Right cardiac atrium (tissue), 5 donors: ENCODE measurements at regions not wholly inside any gene's neighbourhood (a gene's known extent, or its start where the extent isn't known, plus 50 kb on each side); places are given as distances from the start of the nearest gene placed in this dataset.
"Not testable (repeated sequence)": the region's sequence is repeated elsewhere in the genome, so short reads cannot be mapped to it uniquely, and the experiment has no call there.

Source experiments
- ATAC-seq, 2 donors: fragments of 200-7000 bp; cut with Tn5 transposase; one replicate each; pipeline versions ENCODE4 v1.8.0 to v1.9.1; 2020; ENCODE audit warnings: moderate library complexity in 2 of 2, mild to moderate bottlenecking in 1 of 2
- DNase-seq, 3 donors: peaks; one replicate each; pipeline ENCODE4 v3.0.0-alpha.2; 2020
- H3K27ac ChIP-seq: one replicate; pipeline ENCODE4 v1.5.1; 2013; ENCODE audit warnings: mild to moderate bottlenecking, low read length, control low read depth, moderate library complexity
- H3K27me3 ChIP-seq: one replicate; pipeline ENCODE4 v1.6.1; 2013; ENCODE audit not compliant: control insufficient read depth, insufficient read depth
- H3K4me1 ChIP-seq: one replicate; pipeline ENCODE4 v1.6.1; 2013; ENCODE audit warnings: low read length; ENCODE audit not compliant: control insufficient read depth, insufficient read depth
- H3K4me3 ChIP-seq: one replicate; pipeline ENCODE4 v1.5.1; 2013; ENCODE audit warnings: low read length, control low read depth
- H3K9me3 ChIP-seq: one replicate; pipeline ENCODE4 v1.6.1; 2013; ENCODE audit warnings: low read length; ENCODE audit not compliant: control insufficient read depth
- WGBS: extraction: QIAGEN DNeasy Blood & Tissue Kit; methylation state at CpG from one replicate; pipeline ENCODE4 v1.1.7; 2013; 5-methylcytosine and 5-hydroxymethylcytosine counted together
- intact Hi-C, 4 donors: fragments of 100-400 bp; cut with DNase I; formaldehyde crosslinking; loops; one replicate each; pipeline versions ENCODE4 v1.11.0 to v1.14.0; 2022 to 2023
- donor health status: healthy with polysubstance abuse.
- donor health status: DM: no; HTN: yes; CAD: no.
- donor health status: DM: no; HTN: no; CAD: no.
- donor health status: DM: no; HTN: yes; CAD: no; lungs with severe emphysema.
- donor health status: DM: yes; HTN: yes; CAD: no.

- H3K9me3 ChIP-seq, H3K27me3 ChIP-seq, intact Hi-C loops, H3K27ac ChIP-seq, H3K4me1 ChIP-seq, DNase-seq, H3K4me3 ChIP-seq, ATAC-seq: not testable (repeated sequence)
- whole genome bisulfite sequencing, result no CpG with 5 or more reads among the region's 3 CpGs
These were observed 121.8 kb downstream of the OR4M2 start for GRCh38 chr15:22201993-22202659.

- H3K4me3 ChIP-seq, DNase-seq, intact Hi-C loops, H3K9me3 ChIP-seq, H3K27ac ChIP-seq, H3K27me3 ChIP-seq, H3K4me1 ChIP-seq: not testable (repeated sequence)
- peak; percentile 41 to 58 for ATAC-seq
- WGBS, result no CpG with 5 or more reads among the region's 5 CpGs
These were observed 122.9 kb downstream of the OR4M2 start for GRCh38 chr15:22203208-22203607.

- H3K9me3 ChIP-seq, ATAC-seq, H3K27me3 ChIP-seq, intact Hi-C loops, H3K27ac ChIP-seq, H3K4me3 ChIP-seq, H3K4me1 ChIP-seq, DNase-seq: not testable (repeated sequence)
- no CpG with 5 or more reads among the region's 3 CpGs for WGBS
These were observed 128.8 kb downstream of the OR4M2 start for GRCh38 chr15:22209086-22209485.

- H3K27ac ChIP-seq, H3K27me3 ChIP-seq, H3K4me3 ChIP-seq, H3K9me3 ChIP-seq, ATAC-seq, H3K4me1 ChIP-seq: not testable (repeated sequence)
- intact Hi-C loops, result loop anchor here in 1 of 4 donors (5.0 kb wide), 1 partner anchor 1865 kb away; no protein-coding TSS in a partner anchor
- DNase-seq, result peak in 1 of 3 donors; percentile 43
- WGBS, result 72% methylated on average over 10 of the region's 10 CpGs
These were observed 142.3 kb downstream of the OR4M2 start for GRCh38 chr15:22222596-22222995.

GRCh38 chr15:22224241-22224671, 143.9 kb downstream of the OR4M2 start:
- no peak overlapping the region for H3K4me3 ChIP-seq
- no peak for ATAC-seq
- intact Hi-C loops, result loop anchor here in 1 of 4 donors (5.0 kb wide), 1 partner anchor 1867 kb away; no protein-coding TSS in a partner anchor
- no peaks in the 10 kb centered on the region for H3K4me1 ChIP-seq
- 75% methylated on average over 9 of the region's 9 CpGs for WGBS
- no peaks in the 10 kb centered on the region for H3K27me3 ChIP-seq
- DNase-seq, result no peak
- H3K27ac ChIP-seq, result no peak overlapping the region
- no peaks in the 10 kb centered on the region for H3K9me3 ChIP-seq

GRCh38 chr15:22224961-22225360, 144.6 kb downstream of the OR4M2 start:
- not testable (repeated sequence) for H3K4me1 ChIP-seq

GRCh38 chr15:22226034-22226790, 145.9 kb downstream of the OR4M2 start:
- ATAC-seq, result peak in 1 of 2 donors; percentile 20
- peak in 1 of 3 donors; percentile 40 for DNase-seq
- no peaks in the 10 kb centered on the region for H3K27me3 ChIP-seq
- WGBS, result 64% methylated on average over 12 of the region's 12 CpGs
- no peak overlapping the region for H3K27ac ChIP-seq
- no peaks in the 10 kb centered on the region for H3K9me3 ChIP-seq
- intact Hi-C loops, result no loop called here
- no peak overlapping the region for H3K4me3 ChIP-seq
- no peaks in the 10 kb centered on the region for H3K4me1 ChIP-seq

More at GRCh38 chr15:22224961-22225360, 144.6 kb downstream of the OR4M2 start:
- H3K9me3 ChIP-seq, H3K4me3 ChIP-seq, H3K27me3 ChIP-seq, H3K27ac ChIP-seq, DNase-seq, ATAC-seq: not testable (repeated sequence)
- 86% methylated on average over 7 of the region's 7 CpGs for WGBS
- intact Hi-C loops, result loop anchor here in 1 of 4 donors (5.0 kb wide), 1 partner anchor 1868 kb away; no protein-coding TSS in a partner anchor

- whole genome bisulfite sequencing, result 69% methylated on average over 7 of the region's 7 CpGs
- ATAC-seq, result no peak
- Histone ChIP-seq H3K4me3 (no peak overlapping the region), H3K4me1 (no peaks in the 10 kb centered on the region), H3K9me3 (no peaks in the 10 kb centered on the region), H3K27me3 (no peaks in the 10 kb centered on the region), H3K27ac (no peak overlapping the region)
- no peak for DNase-seq
- intact Hi-C loops, result no loop called here
These were observed 147.2 kb downstream of the OR4M2 start for GRCh38 chr15:22227411-22228100.

GRCh38 chr15:22228101-22228762, 147.9 kb downstream of the OR4M2 start:
- Histone ChIP-seq H3K27ac (no peak overlapping the region), H3K9me3 (no peaks in the 10 kb centered on the region), H3K27me3 (no peaks in the 10 kb centered on the region), H3K4me1 (no peaks in the 10 kb centered on the region), H3K4me3 (no peak overlapping the region)
- intact Hi-C loops, result no loop called here
- DNase-seq, result no peak
- WGBS, result 72% methylated on average over 9 of the region's 9 CpGs
- ATAC-seq, result no peak

- no peak overlapping the region for H3K27ac ChIP-seq
- no peaks in the 10 kb centered on the region for H3K9me3 ChIP-seq
- no peaks in the 10 kb centered on the region for H3K27me3 ChIP-seq
- ATAC-seq (no peak), DNase-seq (no peak)
- no peaks in the 10 kb centered on the region for H3K4me1 ChIP-seq
- H3K4me3 ChIP-seq, result no peak overlapping the region
- intact Hi-C loops, result no loop called here
- WGBS, result 54% methylated on average over 12 of the region's 12 CpGs
These were observed 149.9 kb downstream of the OR4M2 start for GRCh38 chr15:22229990-22230819.
